Activated B cell treated with CpG ODN at 0.5 μM for 24 hours (primary cell): ENCODE measurements at regions not wholly inside any gene's neighbourhood (a gene's known extent, or its start where the extent isn't known, plus 50 kb on each side); places are given as distances from the start of the nearest gene placed in this dataset.

Source experiments
- ATAC-seq: fragments of 200-7000 bp; cut with Tn5 transposase; one replicate; pipeline ENCODE4 v1.10.0; 2021; ENCODE audit warnings: low read depth, mild to moderate bottlenecking, moderate library complexity
- CTCF ChIA-PET: fragments of 350-600 bp; sonication (Branson Sonifier 250); formaldehyde crosslinking; loops from one replicate; lab custom pipeline; 2021; ENCODE audit warnings: antibody characterized with exemption; lab: Charles Lee
- POLR2A ChIA-PET: fragments of 350-600 bp; sonication (Branson Sonifier 250); formaldehyde crosslinking; loops from one replicate; lab custom pipeline; 2021; ENCODE audit warnings: antibody characterized with exemption; lab: Charles Lee
- DNase-seq: peaks from one replicate; pipeline ENCODE4 v3.0.0; 2022
- H3K27ac Mint-ChIP-seq: one replicate; pipeline ENCODE4 v1.8.0; 2020; ENCODE audit warnings: mixed read lengths
- H3K27me3 Mint-ChIP-seq: one replicate; pipeline ENCODE4 v1.8.0; 2021; ENCODE audit warnings: mixed read lengths
- H3K36me3 Mint-ChIP-seq: one replicate; pipeline ENCODE4 v1.8.0; 2021; ENCODE audit warnings: low read depth, mixed read lengths
- H3K4me1 Mint-ChIP-seq: one replicate; pipeline ENCODE4 v1.8.0; 2021; ENCODE audit warnings: mixed read lengths
- H3K4me3 Mint-ChIP-seq: one replicate; pipeline ENCODE4 v1.8.0; 2020; ENCODE audit warnings: mild to moderate bottlenecking, mixed read lengths
- H3K9me3 Mint-ChIP-seq: one replicate; pipeline ENCODE4 v1.8.0; 2020; ENCODE audit warnings: mixed read lengths
- intact Hi-C: fragments of 100-400 bp; cut with micrococcal nuclease; formaldehyde crosslinking; loops from one replicate; pipeline ENCODE4 v1.15.1; 2024
- TF ChIP-seq, protein P1 (sequence below): fragments of 200-600 bp; IDR thresholded peaks from one replicate; pipeline ENCODE4 v1.8.0; 2022; ENCODE audit warnings: antibody characterized with exemption, mild to moderate bottlenecking

- intact Hi-C loops = no loop called here
- TF ChIP-seq, protein P1, sequence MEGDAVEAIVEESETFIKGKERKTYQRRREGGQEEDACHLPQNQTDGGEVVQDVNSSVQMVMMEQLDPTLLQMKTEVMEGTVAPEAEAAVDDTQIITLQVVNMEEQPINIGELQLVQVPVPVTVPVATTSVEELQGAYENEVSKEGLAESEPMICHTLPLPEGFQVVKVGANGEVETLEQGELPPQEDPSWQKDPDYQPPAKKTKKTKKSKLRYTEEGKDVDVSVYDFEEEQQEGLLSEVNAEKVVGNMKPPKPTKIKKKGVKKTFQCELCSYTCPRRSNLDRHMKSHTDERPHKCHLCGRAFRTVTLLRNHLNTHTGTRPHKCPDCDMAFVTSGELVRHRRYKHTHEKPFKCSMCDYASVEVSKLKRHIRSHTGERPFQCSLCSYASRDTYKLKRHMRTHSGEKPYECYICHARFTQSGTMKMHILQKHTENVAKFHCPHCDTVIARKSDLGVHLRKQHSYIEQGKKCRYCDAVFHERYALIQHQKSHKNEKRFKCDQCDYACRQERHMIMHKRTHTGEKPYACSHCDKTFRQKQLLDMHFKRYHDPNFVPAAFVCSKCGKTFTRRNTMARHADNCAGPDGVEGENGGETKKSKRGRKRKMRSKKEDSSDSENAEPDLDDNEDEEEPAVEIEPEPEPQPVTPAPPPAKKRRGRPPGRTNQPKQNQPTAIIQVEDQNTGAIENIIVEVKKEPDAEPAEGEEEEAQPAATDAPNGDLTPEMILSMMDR = no peak
- H3K9me3 Mint-ChIP-seq = no peaks in the 10 kb centered on the region
- no peaks in the 10 kb centered on the region for H3K4me1 Mint-ChIP-seq
- no peaks in the 10 kb centered on the region for H3K36me3 Mint-ChIP-seq
- POLR2A ChIA-PET = no interaction called here
- CTCF ChIA-PET = no interaction called here
- DNase-seq = no peak
- no peak overlapping the region for H3K4me3 Mint-ChIP-seq
- H3K27ac Mint-ChIP-seq = no peak overlapping the region
- ATAC-seq = no peak
- H3K27me3 Mint-ChIP-seq = no peaks in the 10 kb centered on the region
Observed at GRCh38 chr17:71085238-71086033, 916.1 kb downstream of the KCNJ2 start.

DNA sequence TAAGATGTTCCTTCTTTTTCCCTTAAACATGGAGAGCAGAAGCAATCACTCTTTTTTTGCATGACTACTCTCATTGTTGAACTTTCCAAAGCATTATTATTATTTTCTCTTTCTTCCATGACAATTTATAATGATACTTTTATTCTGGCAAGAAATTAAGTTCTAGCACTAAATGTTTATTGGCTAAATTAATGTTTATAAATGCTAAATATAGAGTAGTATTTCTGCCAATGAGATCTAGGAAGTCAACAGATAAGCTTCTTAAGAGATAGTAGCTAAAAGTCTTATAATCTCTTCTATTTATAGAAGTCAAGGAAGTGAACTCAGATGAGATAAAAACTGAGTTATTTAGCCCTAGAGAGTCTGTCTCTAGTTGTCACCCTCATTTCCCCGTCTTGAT is 920.1 kb downstream of the KCNJ2 start:
- ATAC-seq (no peak), DNase-seq (no peak)
- Mint-ChIP-seq H3K27ac (no peak overlapping the region), H3K4me1 (no peaks in the 10 kb centered on the region), H3K27me3 (no peaks in the 10 kb centered on the region), H3K4me3 (no peak overlapping the region), H3K9me3 (peaks cover 3% of the 10 kb centered on the region), H3K36me3 (no peaks in the 10 kb centered on the region)
- ChIA-PET CTCF (no interaction called here), POLR2A (no interaction called here)
- TF ChIP-seq, protein P1 = no peak
- intact Hi-C loops = no loop called here

DNA sequence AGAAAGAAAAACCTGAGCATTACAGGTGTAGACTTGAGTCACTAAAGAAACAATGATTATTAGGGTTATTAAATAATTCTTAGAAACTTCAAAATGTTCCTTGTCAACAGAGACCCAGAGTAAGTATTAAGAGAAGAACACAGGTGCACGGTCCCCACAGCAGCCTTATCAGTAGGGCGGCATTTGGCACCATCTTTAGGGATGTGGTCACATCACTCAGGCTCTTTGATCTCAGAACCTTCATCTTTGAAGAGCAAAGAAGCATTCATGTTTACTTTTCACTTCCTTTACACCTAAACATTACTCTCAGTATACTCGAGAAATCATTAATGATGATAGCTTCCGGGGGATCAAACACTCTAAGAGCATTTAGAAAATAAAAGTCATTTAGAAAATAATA is 928.7 kb downstream of the KCNJ2 start:
- no peaks in the 10 kb centered on the region for H3K36me3 Mint-ChIP-seq
- intact Hi-C loops = no loop called here
- no peak overlapping the region for H3K4me3 Mint-ChIP-seq
- ChIA-PET CTCF (no interaction called here), POLR2A (no interaction called here)
- H3K4me1 Mint-ChIP-seq = no peaks in the 10 kb centered on the region
- H3K27me3 Mint-ChIP-seq = no peaks in the 10 kb centered on the region
- peaks cover 9% of the 10 kb centered on the region for H3K9me3 Mint-ChIP-seq
- DNase-seq (no peak), ATAC-seq (no peak)
- TF ChIP-seq, protein P1 = no peak
- H3K27ac Mint-ChIP-seq = no peak overlapping the region

GRCh38 chr17:71099003-71099714 is 929.8 kb downstream of the KCNJ2 start:
- ChIA-PET CTCF (no interaction called here), POLR2A (no interaction called here)
- intact Hi-C loops = no loop called here
- no peaks in the 10 kb centered on the region for H3K36me3 Mint-ChIP-seq
- H3K27me3 Mint-ChIP-seq = no peaks in the 10 kb centered on the region
- ATAC-seq (no peak), DNase-seq (no peak)
- TF ChIP-seq, protein P1 = no peak
- H3K4me1 Mint-ChIP-seq = no peaks in the 10 kb centered on the region
- no peak overlapping the region for H3K4me3 Mint-ChIP-seq
- no peak overlapping the region for H3K27ac Mint-ChIP-seq
- peaks cover 7% of the 10 kb centered on the region for H3K9me3 Mint-ChIP-seq

- Mint-ChIP-seq H3K4me3 (no peak overlapping the region), H3K4me1 (no peaks in the 10 kb centered on the region), H3K27ac (no peak overlapping the region), H3K36me3 (no peaks in the 10 kb centered on the region), H3K27me3 (no peaks in the 10 kb centered on the region), H3K9me3 (peaks cover 3% of the 10 kb centered on the region)
- TF ChIP-seq, protein P1 = no peak
- ChIA-PET CTCF (no interaction called here), POLR2A (no interaction called here)
- intact Hi-C loops = no loop called here
- ATAC-seq = no peak
- no peak for DNase-seq
Observed at GRCh38 chr17:71102777-71103176, 933.4 kb downstream of the KCNJ2 start.
